HG02852 (cell line): ENCODE measurements at regions not wholly inside any gene's neighbourhood (a gene's known extent, or its start where the extent isn't known, plus 50 kb on each side); places are given as distances from the start of the nearest gene placed in this dataset.
"Not testable (repeated sequence)": the region's sequence is repeated elsewhere in the genome, so short reads cannot be mapped to it uniquely, and the experiment has no call there.

Experiments
- ATAC-seq: cut with Tn5 transposase; IDR thresholded peaks from one replicate; pipeline ENCODE4 v1.9.1; 2021; ENCODE audit warnings: mild to moderate bottlenecking, moderate library complexity; ENCODE audit not compliant: unreplicated experiment

GRCh38 chr15:60134609-60135008 lies 130.5 kb downstream of the FOXB1 start:
- no peak for ATAC-seq

- ATAC-seq: no peak
Measured at GRCh38 chr15:60135961-60136360, 131.8 kb downstream of the FOXB1 start.

GRCh38 chr15:60137711-60138396 lies 133.7 kb downstream of the FOXB1 start:
- ATAC-seq: no peak

DNA sequence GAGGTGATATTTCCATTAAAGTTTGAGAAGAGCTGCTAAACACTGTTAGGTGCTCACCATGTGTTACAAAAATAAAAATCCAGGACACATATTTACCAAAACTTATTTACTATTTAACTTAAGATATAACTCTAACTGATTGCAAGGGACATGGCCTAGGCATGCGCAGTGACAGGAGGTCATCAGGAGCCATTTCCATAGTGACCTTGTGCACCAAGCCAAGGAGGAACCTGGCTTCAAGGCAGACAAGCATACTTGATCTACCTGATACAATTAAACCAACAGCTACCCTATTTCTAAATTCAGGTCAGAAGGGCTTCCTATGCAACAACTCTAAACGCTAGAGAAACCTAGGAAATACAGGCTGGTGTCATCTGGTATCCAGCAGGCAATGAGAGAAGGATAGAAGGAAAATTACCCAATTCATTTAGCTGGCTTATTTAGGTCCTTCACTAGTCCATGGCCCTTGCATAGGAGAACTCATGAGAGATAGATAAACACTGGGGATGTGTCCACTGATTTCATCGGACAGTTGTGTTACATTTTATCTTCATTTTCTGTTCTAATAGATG lies 134.4 kb downstream of the FOXB1 start:
- no peak for ATAC-seq

GRCh38 chr15:60152386-60152785 lies 148.3 kb downstream of the FOXB1 start:
- ATAC-seq: no peak

DNA sequence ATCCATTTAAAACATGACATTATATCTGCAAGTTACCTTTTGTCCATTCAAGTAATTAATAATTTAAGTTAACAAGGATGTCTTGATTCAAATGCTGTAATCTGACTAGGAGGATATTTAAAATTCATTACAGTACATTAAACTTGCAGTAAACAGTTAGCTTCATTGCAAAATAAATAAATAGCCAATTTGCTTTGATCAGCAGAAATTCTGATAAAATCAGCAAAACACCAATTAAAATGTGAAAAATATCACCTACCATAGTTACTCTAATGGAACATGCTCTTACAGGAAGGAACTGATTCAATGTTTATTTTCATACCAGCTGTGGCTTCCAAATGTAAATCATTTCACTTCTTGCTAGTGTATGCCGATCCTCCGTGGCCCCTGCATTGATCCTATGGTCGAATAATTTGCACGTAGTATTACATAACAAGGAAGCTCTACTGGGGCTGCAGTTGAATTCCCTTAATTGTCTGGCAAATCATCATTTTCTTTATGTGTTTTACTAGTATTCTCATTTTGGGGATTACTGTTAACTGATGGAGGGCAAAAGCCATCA lies 150.7 kb downstream of the FOXB1 start:
- ATAC-seq: no peak

GRCh38 chr15:60155661-60156060 lies 151.6 kb downstream of the FOXB1 start:
- ATAC-seq: no peak

DNA sequence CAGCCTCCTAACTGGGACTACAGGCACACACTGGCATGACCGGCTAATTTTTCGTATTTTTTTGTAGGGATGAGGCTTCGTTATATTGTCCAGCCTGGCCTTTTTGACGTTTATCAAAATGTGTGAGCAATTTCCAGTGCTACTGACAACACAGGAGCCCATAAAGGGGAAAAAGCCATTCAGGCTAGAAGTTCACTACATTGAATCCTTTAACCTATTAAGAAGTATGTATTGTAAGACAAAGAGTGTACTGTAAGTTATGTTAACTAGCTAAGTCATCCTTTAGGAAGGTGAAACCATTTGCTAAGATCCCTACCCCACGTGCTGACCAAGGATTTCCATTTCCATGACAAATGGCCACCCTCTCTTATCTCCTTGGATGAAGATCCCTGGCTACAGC lies 156.8 kb downstream of the FOXB1 start:
- no peak for ATAC-seq

- ATAC-seq: no peak
Measured at GRCh38 chr15:60161704-60162103, 157.6 kb downstream of the FOXB1 start.

- no peak for ATAC-seq
Measured at GRCh38 chr15:60162251-60162967, 158.3 kb downstream of the FOXB1 start.

DNA sequence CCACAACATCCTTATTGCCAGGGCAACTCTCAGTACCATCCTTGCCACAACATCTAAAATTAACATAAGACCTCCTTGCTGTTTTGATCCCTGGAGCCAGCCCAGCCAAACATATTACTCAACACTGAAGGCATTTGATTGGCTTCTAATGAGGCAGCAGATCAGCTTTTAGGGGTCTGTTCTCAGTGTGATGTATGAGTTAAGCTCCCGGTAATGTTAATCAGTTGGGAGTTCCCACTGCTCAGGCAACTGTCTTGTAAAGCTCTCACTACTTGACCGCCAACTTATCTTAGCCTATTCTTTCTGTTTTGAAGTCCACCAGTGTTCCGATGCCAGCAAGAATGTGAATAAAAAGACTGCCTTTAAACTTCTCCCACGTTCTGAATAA lies 158.9 kb downstream of the FOXB1 start:
- ATAC-seq: no peak

DNA sequence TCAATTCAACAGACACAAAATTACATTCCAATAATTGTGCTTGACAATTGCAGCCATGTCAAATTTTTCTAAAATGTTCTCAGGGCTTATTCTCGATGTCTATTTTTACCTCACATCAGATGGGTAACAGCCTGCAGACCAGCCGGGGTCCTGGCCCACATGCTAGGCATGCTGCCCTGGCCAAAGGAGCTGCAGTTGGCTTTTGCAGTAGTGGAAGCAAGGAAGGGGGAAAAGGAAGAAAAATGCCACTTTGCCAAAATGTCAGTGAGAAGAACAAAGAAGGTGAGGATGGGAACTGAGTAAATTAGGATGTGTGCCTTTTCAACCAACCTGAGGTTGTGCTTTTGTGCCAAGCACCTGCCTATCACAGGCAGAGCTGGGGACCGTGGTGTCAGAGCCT lies 161.0 kb downstream of the FOXB1 start:
- ATAC-seq: no peak

- ATAC-seq: no peak
Measured at GRCh38 chr15:60172143-60172542, 168.0 kb downstream of the FOXB1 start.

DNA sequence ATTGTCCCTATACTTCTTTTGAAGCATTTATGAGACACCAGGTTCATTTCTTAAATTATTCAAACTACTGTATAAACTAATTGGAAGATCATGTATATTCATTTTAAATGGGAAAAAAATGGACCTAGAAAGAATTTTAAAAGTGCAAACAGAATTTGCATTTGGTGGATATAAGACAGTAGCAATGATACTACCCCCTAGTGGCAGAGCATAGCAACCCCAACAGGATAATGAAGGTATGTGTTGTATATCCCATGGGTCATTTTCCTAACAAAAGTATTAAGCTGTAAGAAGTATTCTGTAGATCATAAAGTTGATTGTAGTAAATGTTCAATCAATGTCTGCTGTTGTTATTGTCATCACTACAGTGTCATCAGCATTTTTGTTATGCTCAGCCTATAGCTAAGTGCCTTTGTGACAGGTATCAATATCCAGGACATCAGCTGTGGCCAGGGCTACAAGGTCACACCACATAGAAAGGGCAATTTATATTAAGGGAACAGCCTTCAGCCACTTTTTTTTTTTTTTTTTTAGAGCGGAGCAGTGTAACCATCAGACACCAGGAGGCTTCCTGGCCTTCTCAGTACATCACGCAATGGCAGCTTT lies 175.8 kb downstream of the FOXB1 start:
- no peak for ATAC-seq

- not testable (repeated sequence) for ATAC-seq
Measured at GRCh38 chr15:60181957-60182356, 177.8 kb downstream of the FOXB1 start.

DNA sequence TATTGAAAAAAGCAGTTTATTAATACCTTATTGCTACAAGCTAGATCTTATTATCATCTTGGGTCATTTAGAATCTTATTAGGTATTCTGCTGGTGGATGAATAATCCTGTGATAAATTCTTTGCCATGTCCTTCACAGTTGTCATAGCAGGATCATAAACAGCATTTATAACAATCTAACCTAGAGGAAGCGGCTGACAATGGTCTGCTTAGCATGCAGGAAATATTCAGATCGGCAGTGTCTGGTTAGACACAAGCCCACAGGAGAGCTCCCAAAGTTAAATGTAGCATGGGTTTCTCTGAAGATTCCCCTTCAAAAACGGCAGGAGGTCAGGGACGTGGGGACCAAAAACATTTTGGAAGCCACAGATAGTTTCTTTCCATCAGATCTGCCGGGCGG lies 179.3 kb downstream of the FOXB1 start:
- ATAC-seq: no peak

DNA sequence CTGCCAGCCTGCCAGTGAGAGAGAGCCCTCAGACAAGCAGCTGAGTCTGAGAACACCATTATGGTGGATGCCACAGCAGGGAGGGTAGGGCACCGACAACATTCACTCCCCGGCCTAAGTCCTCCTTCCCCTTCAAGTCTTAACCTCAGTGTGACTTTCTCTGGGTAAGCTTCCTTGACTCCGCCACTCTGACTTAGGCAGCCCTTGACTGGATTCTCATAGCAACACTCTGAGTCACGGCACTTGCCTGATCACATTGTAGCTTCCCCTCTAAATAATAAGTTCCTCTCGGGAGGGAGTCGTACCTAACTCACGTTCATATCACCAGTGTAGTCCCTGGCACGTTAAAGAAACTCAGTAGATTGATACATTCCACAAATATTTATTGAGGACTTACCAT lies 180.5 kb downstream of the FOXB1 start:
- ATAC-seq: no peak

- ATAC-seq: no peak
Measured at GRCh38 chr15:60191016-60191415, 186.9 kb downstream of the FOXB1 start.

DNA sequence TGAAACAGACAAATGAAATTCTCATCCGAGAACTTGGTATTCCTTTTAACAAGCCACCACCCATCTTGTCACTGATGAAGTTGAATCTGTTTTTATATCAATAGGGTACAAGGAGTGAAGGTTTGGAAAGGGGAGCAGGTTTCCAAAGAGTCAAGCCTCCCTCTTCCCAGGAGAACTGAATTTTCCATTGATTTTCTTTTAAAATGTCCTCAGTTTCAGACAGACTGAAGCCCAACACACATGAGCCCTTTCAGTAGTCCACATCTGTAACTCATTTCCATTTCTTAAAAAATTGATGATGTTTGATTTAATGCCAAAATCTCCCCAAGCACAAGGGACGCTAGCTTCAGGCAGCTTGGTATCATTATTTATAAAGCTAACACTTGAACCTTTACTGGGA lies 187.7 kb downstream of the FOXB1 start:
- ATAC-seq: no peak

DNA sequence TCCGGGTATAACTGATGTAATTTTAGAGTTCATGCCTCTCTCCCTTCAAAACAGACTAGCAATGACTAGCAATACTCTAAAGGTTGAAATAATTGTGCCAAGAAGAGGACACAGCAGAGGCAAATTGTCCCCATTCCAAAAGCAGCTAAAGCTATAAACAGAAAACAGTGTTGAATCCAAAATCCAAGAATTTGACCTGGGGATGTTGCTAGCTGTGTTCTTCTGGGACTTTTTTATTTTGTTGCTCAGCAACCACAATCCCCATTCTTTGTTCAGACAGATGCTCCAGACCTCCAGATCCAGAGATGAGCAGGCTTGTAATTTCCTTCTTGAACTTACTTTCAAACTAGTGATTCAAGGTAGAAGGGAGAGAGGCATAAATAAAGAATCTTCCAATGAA lies 191.5 kb downstream of the FOXB1 start:
- no peak for ATAC-seq

- no peak for ATAC-seq
Measured at GRCh38 chr15:60204131-60204885, 193.5 kb downstream of the ANXA2 start.
